ENCODE measurements at regions not wholly inside any gene's neighbourhood (a gene's known extent, or its start where the extent isn't known, plus 50 kb on each side); places are given as distances from the start of the nearest gene placed in this dataset.

DNA sequence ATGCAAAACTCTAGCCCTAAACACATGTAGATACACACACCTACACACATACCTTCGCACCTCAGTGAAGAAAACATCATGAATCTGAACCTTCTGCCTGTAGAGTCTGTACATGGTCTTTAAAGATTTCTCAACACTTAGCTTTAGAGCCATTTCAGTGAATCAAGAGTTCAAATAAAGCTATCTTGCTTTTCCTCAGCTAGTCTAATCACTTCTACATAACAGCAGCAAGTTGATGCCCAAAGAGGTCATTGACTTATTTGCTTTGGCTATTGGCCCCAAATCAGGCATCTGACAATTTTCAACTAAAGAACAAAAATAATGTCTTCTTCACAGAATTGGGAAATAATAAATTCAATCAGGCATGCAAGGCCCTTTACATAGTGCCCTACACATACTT, 127.9 kb upstream of the SGCD start:
- no peaks in the 10 kb centered on the region for H3K36me3 ChIP-seq (ENCODE audit: insufficient read depth in 1 of 2, low read depth in 1 of 2)
- ATAC-seq (no peak), DNase-seq (no peak)
- TF ChIP-seq, protein P1, sequence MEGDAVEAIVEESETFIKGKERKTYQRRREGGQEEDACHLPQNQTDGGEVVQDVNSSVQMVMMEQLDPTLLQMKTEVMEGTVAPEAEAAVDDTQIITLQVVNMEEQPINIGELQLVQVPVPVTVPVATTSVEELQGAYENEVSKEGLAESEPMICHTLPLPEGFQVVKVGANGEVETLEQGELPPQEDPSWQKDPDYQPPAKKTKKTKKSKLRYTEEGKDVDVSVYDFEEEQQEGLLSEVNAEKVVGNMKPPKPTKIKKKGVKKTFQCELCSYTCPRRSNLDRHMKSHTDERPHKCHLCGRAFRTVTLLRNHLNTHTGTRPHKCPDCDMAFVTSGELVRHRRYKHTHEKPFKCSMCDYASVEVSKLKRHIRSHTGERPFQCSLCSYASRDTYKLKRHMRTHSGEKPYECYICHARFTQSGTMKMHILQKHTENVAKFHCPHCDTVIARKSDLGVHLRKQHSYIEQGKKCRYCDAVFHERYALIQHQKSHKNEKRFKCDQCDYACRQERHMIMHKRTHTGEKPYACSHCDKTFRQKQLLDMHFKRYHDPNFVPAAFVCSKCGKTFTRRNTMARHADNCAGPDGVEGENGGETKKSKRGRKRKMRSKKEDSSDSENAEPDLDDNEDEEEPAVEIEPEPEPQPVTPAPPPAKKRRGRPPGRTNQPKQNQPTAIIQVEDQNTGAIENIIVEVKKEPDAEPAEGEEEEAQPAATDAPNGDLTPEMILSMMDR (IDR thresholded peaks at IDR 0.05): no peak
- H3K4me3 ChIP-seq: no peak overlapping the region
- no peaks in the 10 kb centered on the region for H3K27me3 ChIP-seq (ENCODE audit: insufficient read depth in 3 of 3, low read length in 2 of 3)
- H3K27ac ChIP-seq: no peak overlapping the region
- WGBS, 3 donors: 81 to 94% (median 88%) methylated on average over 1 of the region's 1 CpG
- intact Hi-C loops (cut with DNase I): no loop called here
- no peaks in the 10 kb centered on the region for H3K4me1 ChIP-seq
- no peaks in the 10 kb centered on the region for H3K9me3 ChIP-seq

GRCh38 chr5:156200938-156201787, 125.8 kb upstream of the SGCD start:
- H3K27ac ChIP-seq: no peak overlapping the region
- no peak for ATAC-seq
- WGBS, 3 donors: 81 to 84% (median 83%) methylated on average over 8 of the region's 8 CpGs
- no peaks in the 10 kb centered on the region for H3K36me3 ChIP-seq (ENCODE audit: insufficient read depth in 1 of 2, low read depth in 1 of 2)
- H3K9me3 ChIP-seq: no peaks in the 10 kb centered on the region
- TF ChIP-seq, protein P1 (IDR thresholded peaks at IDR 0.05): no peak
- H3K4me3 ChIP-seq: no peak overlapping the region
- no peaks in the 10 kb centered on the region for H3K27me3 ChIP-seq (ENCODE audit: insufficient read depth in 3 of 3, low read length in 2 of 3)
- DNase-seq: no peak
- H3K4me1 ChIP-seq: no peaks in the 10 kb centered on the region
- intact Hi-C loops (cut with DNase I): no loop called here

DNA sequence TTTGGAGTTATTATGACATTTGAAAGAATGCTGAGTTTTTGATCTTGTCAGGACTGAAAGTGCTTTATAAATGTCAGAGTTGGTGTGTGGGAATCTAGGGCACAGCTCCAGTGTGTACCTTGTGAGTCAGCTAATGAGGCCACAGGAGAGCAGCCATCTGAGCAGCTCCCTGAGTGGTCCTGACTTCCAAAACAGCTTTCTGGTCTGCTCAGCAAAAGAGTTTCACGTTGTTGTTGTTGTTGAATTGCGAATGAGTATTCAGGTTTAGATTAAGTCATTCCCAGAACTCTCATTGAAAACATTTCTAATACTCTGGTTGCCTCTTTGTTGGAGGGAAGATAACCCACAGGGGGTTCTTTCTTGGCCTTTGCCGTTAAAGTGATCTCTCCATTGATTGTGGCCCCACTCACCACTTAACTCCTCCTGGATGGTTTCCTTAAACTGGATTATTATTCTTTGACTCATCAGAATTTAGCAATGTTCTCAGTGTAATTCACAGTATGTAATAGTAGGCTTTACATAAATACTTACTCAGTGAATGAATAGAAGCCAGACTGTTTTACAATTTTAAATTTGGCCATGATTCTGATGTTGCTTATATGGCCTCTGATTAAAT, 125.1 kb upstream of the SGCD start:
- no peak overlapping the region for H3K27ac ChIP-seq
- no peaks in the 10 kb centered on the region for H3K9me3 ChIP-seq
- H3K4me3 ChIP-seq: no peak overlapping the region
- DNase-seq (no peak), ATAC-seq (no peak)
- intact Hi-C loops (cut with DNase I): no loop called here
- TF ChIP-seq, protein P1 (IDR thresholded peaks at IDR 0.05): no peak
- H3K4me1 ChIP-seq: no peaks in the 10 kb centered on the region
- no peaks in the 10 kb centered on the region for H3K36me3 ChIP-seq (ENCODE audit: insufficient read depth in 1 of 2, low read depth in 1 of 2)
- 45 to 58% (median 57%) methylated on average over 3 of the region's 3 CpGs for WGBS, 3 donors
- no peaks in the 10 kb centered on the region for H3K27me3 ChIP-seq (ENCODE audit: insufficient read depth in 3 of 3, low read length in 2 of 3)

- TF ChIP-seq, protein P1 (IDR thresholded peaks at IDR 0.05): no peak
- intact Hi-C loops (cut with DNase I): no loop called here
- ATAC-seq (no peak), DNase-seq (no peak)
- Histone ChIP-seq H3K9me3 (no peaks in the 10 kb centered on the region), H3K4me1 (no peaks in the 10 kb centered on the region), H3K27ac (no peak overlapping the region), H3K4me3 (no peak overlapping the region), H3K27me3 (ENCODE audit: insufficient read depth in 3 of 3, low read length in 2 of 3) (no peaks in the 10 kb centered on the region), H3K36me3 (ENCODE audit: insufficient read depth in 1 of 2, low read depth in 1 of 2) (no peaks in the 10 kb centered on the region)
These were observed 118.7 kb upstream of the SGCD start for GRCh38 chr5:156208271-156208670.
